Stomach (tissue), 4 donors: ENCODE measurements at regions not wholly inside any gene's neighbourhood (a gene's known extent, or its start where the extent isn't known, plus 50 kb on each side); places are given as distances from the start of the nearest gene placed in this dataset.

ENCODE experiments used
- EP300 ChIP-seq: sonication (generic); formaldehyde crosslinking; IDR thresholded peaks from one replicate; pipeline ENCODE4 v1.6.1; 2017; ENCODE audit warnings: antibody characterized with exemption
- POLR2AphosphoS5 ChIP-seq, 3 donors: sonication (generic); formaldehyde crosslinking; IDR thresholded peaks; one replicate each; pipeline ENCODE4 v1.6.1; 2016; ENCODE audit warnings: antibody characterized with exemption in 3 of 3

DNA sequence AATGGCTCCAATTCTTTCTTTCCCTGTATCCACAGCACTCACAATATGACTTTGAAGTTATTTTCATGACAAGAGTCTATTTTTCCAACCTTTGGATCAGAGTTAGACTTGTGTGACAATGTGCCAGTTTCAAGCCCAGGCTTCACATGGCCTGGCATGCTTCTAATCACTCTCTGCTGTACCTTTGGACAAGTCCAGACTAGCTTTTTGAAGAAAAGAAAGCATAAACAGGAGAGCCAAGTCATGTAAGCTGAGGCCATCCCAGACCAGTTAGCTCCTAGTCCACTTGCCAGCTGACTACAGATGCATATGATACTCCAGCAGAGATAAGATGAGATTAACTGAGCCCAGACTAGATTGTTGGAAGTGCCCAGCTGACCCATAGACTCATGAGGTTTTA is 513.6 kb upstream of the C9orf72 start:
- TF ChIP-seq POLR2AphosphoS5 (IDR thresholded peaks at IDR 0.05) (no peak), EP300 (no peak)
